A673 (cell line): ENCODE measurements at regions not wholly inside any gene's neighbourhood (a gene's known extent, or its start where the extent isn't known, plus 50 kb on each side); places are given as distances from the start of the nearest gene placed in this dataset.

Experiments used
- BruUV-seq: library from RNA; stranded (reverse); fragments of 400-500 nt; replicated peaks from 2 replicates; lab custom pipeline; 2021; lab: Mats Ljungman, UMichigan
- CTCF ChIA-PET: fragments of 300-600 bp; sonication (Branson Sonifier 250); formaldehyde crosslinking; loops from one replicate; lab custom pipeline; 2022; ENCODE audit warnings: antibody characterized with exemption; lab: Charles Lee
- POLR2A ChIA-PET: fragments of 300-600 bp; sonication (Branson Sonifier 250); formaldehyde crosslinking; loops from one replicate; lab custom pipeline; 2022; ENCODE audit warnings: antibody characterized with exemption; ENCODE audit not compliant: low non-redundant PET; lab: Charles Lee
- DNase-seq: peaks from one replicate; pipeline ENCODE4 v3.0.0-alpha.2; 2015; ENCODE audit warnings: low spot score
- H3K27ac ChIP-seq: fragments of 200-600 bp; sonication (generic); 2 replicates; pipeline ENCODE4 v1.5.1; 2016; ENCODE audit warnings: mixed run types, low read depth, mild to moderate bottlenecking, mixed read lengths, antibody characterized with exemption, low read length; ENCODE audit not compliant: poor library complexity, severe bottlenecking
- H3K27me3 ChIP-seq: fragments of 200-600 bp; sonication (generic); replicated peaks from 2 replicates; pipeline ENCODE4 v1.6.1; 2017; ENCODE audit warnings: mixed run types, low read depth, mild to moderate bottlenecking, mixed read lengths, antibody characterized with exemption, low read length; ENCODE audit not compliant: insufficient read depth, poor library complexity
- H3K36me3 ChIP-seq: fragments of 200-600 bp; sonication (generic); 2 replicates; pipeline ENCODE4 v1.6.1; 2016; ENCODE audit warnings: mixed run types, mild to moderate bottlenecking, mixed read lengths, antibody characterized with exemption, low read length; ENCODE audit not compliant: insufficient read depth, poor library complexity, severe bottlenecking
- H3K4me1 ChIP-seq: fragments of 200-600 bp; sonication (generic); 2 replicates; pipeline ENCODE4 v1.6.1; 2017; ENCODE audit warnings: mixed run types, mild to moderate bottlenecking, mixed read lengths, antibody characterized with exemption, low read length; ENCODE audit not compliant: insufficient read depth, poor library complexity, severe bottlenecking
- H3K4me3 ChIP-seq: fragments of 200-600 bp; sonication (generic); 2 replicates; pipeline ENCODE4 v1.5.1; 2016; ENCODE audit warnings: low read depth, mixed run types, mild to moderate bottlenecking, mixed read lengths, low read length; ENCODE audit not compliant: poor library complexity, severe bottlenecking
- H3K9me3 ChIP-seq: fragments of 200-600 bp; sonication (generic); 2 replicates; pipeline ENCODE4 v1.6.1; 2016; ENCODE audit warnings: mixed run types, low read depth, mild to moderate bottlenecking, mixed read lengths, antibody characterized with exemption, low read length; ENCODE audit not compliant: poor library complexity, severe bottlenecking
- CTCF ChIP-seq: fragments of 300-800, 200-600 bp; sonication (generic); conservative IDR thresholded peaks from 2 replicates; pipeline ENCODE4 v1.5.1; 2017; ENCODE audit warnings: low read depth, mild to moderate bottlenecking, antibody characterized with exemption, low read length, moderate library complexity, mixed read lengths
- EZH2 ChIP-seq: fragments of 200-600 bp; sonication (generic); IDR thresholded peaks from 2 replicates; pipeline ENCODE4 v1.6.1; 2017; ENCODE audit warnings: borderline replicate concordance, low read depth, mild to moderate bottlenecking, mixed read lengths, antibody characterized with exemption, low read length; ENCODE audit not compliant: poor library complexity, severe bottlenecking
- intact Hi-C: fragments of 100-400 bp; cut with micrococcal nuclease; formaldehyde crosslinking; loops from one replicate; pipeline ENCODE4 v1.10.0; 2022; ENCODE audit not compliant: unreplicated experiment

- no peaks in the 10 kb centered on the region for H3K27me3 ChIP-seq
- no peak for DNase-seq
- intact Hi-C loops = no loop called here
- ChIA-PET CTCF (no interaction called here), POLR2A (no interaction called here)
- H3K4me3 ChIP-seq = no peak overlapping the region
- H3K36me3 ChIP-seq = no peaks in the 10 kb centered on the region
- no peak overlapping the region for H3K27ac ChIP-seq
- H3K9me3 ChIP-seq = peaks cover 6% of the 10 kb centered on the region
- TF ChIP-seq EZH2 = no peak
- no peaks in the 10 kb centered on the region for H3K4me1 ChIP-seq
- no TSS peak for BruUV-seq
Measured at GRCh38 chr14:82755923-82756322, 1222.3 kb upstream of the SEL1L start.

- Histone ChIP-seq H3K4me1 (no peaks in the 10 kb centered on the region), H3K27me3 (no peaks in the 10 kb centered on the region), H3K9me3 (peaks cover 6% of the 10 kb centered on the region), H3K27ac (no peak overlapping the region), H3K36me3 (no peaks in the 10 kb centered on the region), H3K4me3 (no peak overlapping the region)
- no TSS peak for BruUV-seq
- ChIA-PET POLR2A (no interaction called here), CTCF (no interaction called here)
- no peak for TF ChIP-seq CTCF
- no peak for TF ChIP-seq EZH2
- intact Hi-C loops = no loop called here
- DNase-seq = no peak
Measured at GRCh38 chr14:82757776-82758175, 1224.1 kb upstream of the SEL1L start.

- H3K36me3 ChIP-seq = no peaks in the 10 kb centered on the region
- no peak for TF ChIP-seq EZH2
- no peak for TF ChIP-seq CTCF
Measured at GRCh38 chr14:82759656-82760055, 1226.0 kb upstream of the SEL1L start.

GRCh38 chr14:82766123-82766522 is 1232.5 kb upstream of the SEL1L start:
- no peaks in the 10 kb centered on the region for H3K27me3 ChIP-seq
- POLR2A ChIA-PET = no interaction called here
- TF ChIP-seq CTCF (no peak), EZH2 (no peak)
- H3K9me3 ChIP-seq = no peaks in the 10 kb centered on the region
- CTCF ChIA-PET = no interaction called here
- H3K4me1 ChIP-seq = no peaks in the 10 kb centered on the region
- DNase-seq = no peak
- H3K36me3 ChIP-seq = no peaks in the 10 kb centered on the region
- no peak overlapping the region for H3K27ac ChIP-seq
- BruUV-seq = no TSS peak
- intact Hi-C loops = no loop called here
- H3K4me3 ChIP-seq = no peak overlapping the region

More at GRCh38 chr14:82759656-82760055, 1226.0 kb upstream of the SEL1L start:
- intact Hi-C loops = no loop called here
- ChIA-PET CTCF (no interaction called here), POLR2A (no interaction called here)
- H3K9me3 ChIP-seq = no peaks in the 10 kb centered on the region
- DNase-seq = no peak
- H3K27ac ChIP-seq = no peak overlapping the region
- no peaks in the 10 kb centered on the region for H3K27me3 ChIP-seq
- H3K4me3 ChIP-seq = no peak overlapping the region
- BruUV-seq = no TSS peak
- H3K4me1 ChIP-seq = no peaks in the 10 kb centered on the region
